WTC11 (cell line): ENCODE measurements at regions not wholly inside any gene's neighbourhood (a gene's known extent, or its start where the extent isn't known, plus 50 kb on each side); places are given as distances from the start of the nearest gene placed in this dataset.

Source experiments
- MAX ChIP-seq: sonication (generic); formaldehyde crosslinking; IDR thresholded peaks from 2 replicates; pipeline ENCODE4 v1.8.0; 2022; ENCODE audit warnings: mild to moderate bottlenecking, missing genetic modification reagents
- NFATC4 ChIP-seq: fragments of 250-450 bp; sonication (Bioruptor Pico); IDR thresholded peaks from 2 replicates; pipeline ENCODE4 v1.9.0; 2021; ENCODE audit warnings: mild to moderate bottlenecking
- NFE2L1 ChIP-seq: sonication (generic); formaldehyde crosslinking; IDR thresholded peaks from 2 replicates; pipeline ENCODE4 v1.8.1; 2023; ENCODE audit warnings: missing genetic modification reagents
- PREB ChIP-seq: sonication (generic); formaldehyde crosslinking; IDR thresholded peaks from 2 replicates; pipeline ENCODE4 v1.8.1; 2022; ENCODE audit warnings: mild to moderate bottlenecking, missing genetic modification reagents, moderate library complexity, borderline replicate concordance
- ZNF219 ChIP-seq: sonication (generic); formaldehyde crosslinking; IDR thresholded peaks from 2 replicates; pipeline ENCODE4 v1.8.0; 2023; ENCODE audit warnings: missing genetic modification reagents, mild to moderate bottlenecking, borderline replicate concordance
- ZNF281 ChIP-seq: sonication (generic); formaldehyde crosslinking; IDR thresholded peaks from 2 replicates; pipeline ENCODE4 v1.8.0; 2023; ENCODE audit warnings: mild to moderate bottlenecking, missing genetic modification reagents
- TF ChIP-seq, protein P1 (sequence below): fragments of 200-600 bp; IDR thresholded peaks from 2 replicates; pipeline ENCODE4 v1.8.0; 2022; ENCODE audit warnings: antibody characterized with exemption
- TF ChIP-seq, protein P2 (sequence below): sonication (generic); formaldehyde crosslinking; IDR thresholded peaks from 2 replicates; pipeline ENCODE4 v1.8.0; 2022; ENCODE audit warnings: mild to moderate bottlenecking, missing genetic modification reagents

- TF ChIP-seq, protein P1, sequence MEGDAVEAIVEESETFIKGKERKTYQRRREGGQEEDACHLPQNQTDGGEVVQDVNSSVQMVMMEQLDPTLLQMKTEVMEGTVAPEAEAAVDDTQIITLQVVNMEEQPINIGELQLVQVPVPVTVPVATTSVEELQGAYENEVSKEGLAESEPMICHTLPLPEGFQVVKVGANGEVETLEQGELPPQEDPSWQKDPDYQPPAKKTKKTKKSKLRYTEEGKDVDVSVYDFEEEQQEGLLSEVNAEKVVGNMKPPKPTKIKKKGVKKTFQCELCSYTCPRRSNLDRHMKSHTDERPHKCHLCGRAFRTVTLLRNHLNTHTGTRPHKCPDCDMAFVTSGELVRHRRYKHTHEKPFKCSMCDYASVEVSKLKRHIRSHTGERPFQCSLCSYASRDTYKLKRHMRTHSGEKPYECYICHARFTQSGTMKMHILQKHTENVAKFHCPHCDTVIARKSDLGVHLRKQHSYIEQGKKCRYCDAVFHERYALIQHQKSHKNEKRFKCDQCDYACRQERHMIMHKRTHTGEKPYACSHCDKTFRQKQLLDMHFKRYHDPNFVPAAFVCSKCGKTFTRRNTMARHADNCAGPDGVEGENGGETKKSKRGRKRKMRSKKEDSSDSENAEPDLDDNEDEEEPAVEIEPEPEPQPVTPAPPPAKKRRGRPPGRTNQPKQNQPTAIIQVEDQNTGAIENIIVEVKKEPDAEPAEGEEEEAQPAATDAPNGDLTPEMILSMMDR = no peak
- no peak for TF ChIP-seq PREB (CRISPR knock-in tag)
- TF ChIP-seq, protein P2, sequence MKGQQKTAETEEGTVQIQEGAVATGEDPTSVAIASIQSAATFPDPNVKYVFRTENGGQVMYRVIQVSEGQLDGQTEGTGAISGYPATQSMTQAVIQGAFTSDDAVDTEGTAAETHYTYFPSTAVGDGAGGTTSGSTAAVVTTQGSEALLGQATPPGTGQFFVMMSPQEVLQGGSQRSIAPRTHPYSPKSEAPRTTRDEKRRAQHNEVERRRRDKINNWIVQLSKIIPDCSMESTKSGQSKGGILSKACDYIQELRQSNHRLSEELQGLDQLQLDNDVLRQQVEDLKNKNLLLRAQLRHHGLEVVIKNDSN (CRISPR knock-in tag) = no peak
- no peak for TF ChIP-seq ZNF219 (CRISPR knock-in tag)
- no peak for TF ChIP-seq NFATC4 (CRISPR knock-in tag)
- no peak for TF ChIP-seq ZNF281 (CRISPR knock-in tag)
- TF ChIP-seq NFE2L1 (CRISPR knock-in tag) = no peak
- TF ChIP-seq MAX (CRISPR knock-in tag) = no peak
Measured at GRCh38 chr14:65813760-65814384, 401.3 kb downstream of the FUT8 start.
